Stimulated activated CD8-positive, alpha-beta memory T cell treated with anti-CD3 and anti-CD28 coated beads, Interleukin-4, amount 100 ng/mL, for 1 hour (primary cell): ENCODE measurements at regions not wholly inside any gene's neighbourhood (a gene's known extent, or its start where the extent isn't known, plus 50 kb on each side); places are given as distances from the start of the nearest gene placed in this dataset.

Experiments used
- DNase-seq, 2 donors: peaks; one replicate each; pipeline ENCODE4 v3.0.0-alpha.2; 2020; ENCODE audit warnings: low read depth in 2 of 2, low spot score in 1 of 2

DNA sequence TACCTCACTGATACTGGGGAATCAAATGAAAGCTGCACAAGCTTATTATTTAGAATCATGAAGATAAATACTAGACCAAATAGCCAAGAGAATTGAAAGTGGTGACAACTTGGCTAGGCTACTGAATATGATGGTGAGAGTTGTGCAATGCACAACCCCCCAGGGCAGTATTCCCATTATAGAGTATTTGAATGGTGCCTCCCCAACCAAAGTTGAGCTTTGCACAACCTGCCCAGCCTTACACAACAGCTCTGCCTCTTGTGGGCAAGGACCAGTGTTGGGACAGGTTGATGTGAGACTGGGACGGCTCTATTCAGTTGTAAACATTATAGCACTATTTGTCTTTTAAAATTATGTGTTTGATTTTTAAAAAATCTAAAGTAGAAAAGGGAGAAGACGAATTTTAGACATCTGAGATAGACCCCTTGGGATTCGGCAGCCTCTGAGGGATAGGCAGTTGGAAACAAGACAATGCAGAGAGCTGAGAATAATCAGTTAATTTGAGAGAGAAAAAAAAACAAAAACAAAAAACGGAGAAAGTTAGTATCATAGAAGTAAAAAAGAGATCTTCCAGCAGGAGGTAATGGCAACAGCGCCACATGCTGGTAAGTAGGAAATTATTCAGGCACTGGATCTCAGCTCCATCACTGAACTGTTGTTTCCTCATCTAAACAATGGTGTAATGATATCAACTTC lies 91.0 kb upstream of the KCNA3 start:
- no peak for DNase-seq

DNA sequence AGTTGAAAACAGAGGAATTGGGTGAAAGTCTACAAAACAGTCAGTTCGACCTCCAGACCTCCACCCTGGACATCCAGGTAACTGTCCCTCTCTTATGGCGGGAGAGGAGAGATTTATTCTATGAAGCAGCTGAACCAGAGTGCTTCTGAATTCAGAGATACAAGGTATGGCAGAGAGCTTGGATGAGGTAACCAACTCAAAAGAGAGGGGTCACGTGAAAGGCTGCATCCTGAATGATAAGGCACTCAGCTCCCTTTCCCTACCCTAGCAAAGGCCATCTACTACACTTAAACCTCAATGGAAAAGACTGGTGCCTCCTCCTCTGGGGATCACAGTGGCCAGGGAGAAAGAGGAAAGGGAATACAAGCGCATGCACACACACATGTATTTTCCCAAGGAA lies 88.4 kb upstream of the KCNA3 start:
- no peak for DNase-seq

DNA sequence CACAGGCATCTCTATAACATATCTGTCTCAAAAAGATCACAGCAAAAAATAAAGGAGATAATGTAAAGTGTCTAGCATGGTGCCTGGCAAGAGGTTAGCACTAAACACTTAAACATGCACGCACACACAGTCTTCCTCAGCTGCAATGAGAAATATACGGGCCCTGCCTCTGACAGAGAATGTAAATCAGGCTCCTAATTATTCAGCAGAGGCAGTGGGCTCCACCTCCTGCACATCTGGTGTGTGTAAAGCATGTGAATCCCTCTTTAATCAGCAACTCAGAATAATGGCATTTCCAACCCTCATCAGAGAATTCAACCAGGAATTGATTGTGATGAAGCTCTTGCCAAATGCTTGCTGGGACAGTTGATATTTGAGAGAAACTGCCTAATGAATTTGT lies 85.6 kb upstream of the KCNA3 start:
- DNase-seq = no peak

DNA sequence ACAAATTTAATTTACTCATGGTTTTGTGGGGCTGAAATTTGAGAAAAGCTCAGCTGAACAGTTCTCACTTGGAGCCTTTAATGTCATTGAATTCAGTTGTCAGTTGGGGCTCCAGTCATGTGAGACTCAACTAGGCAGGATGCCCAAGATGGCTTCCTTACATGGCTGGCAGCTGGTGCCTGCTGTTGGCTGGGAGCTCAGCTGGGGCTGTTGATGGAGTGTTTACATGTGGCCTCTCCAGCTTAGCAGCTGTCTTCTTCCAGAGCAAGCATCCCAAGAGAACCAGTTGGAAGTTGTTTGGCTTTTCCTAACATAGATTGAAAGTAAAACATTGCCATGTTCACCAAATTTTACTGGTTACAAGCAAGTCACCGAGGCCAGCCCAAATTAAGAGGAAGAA lies 81.8 kb upstream of the KCNA3 start:
- DNase-seq = no peak

DNA sequence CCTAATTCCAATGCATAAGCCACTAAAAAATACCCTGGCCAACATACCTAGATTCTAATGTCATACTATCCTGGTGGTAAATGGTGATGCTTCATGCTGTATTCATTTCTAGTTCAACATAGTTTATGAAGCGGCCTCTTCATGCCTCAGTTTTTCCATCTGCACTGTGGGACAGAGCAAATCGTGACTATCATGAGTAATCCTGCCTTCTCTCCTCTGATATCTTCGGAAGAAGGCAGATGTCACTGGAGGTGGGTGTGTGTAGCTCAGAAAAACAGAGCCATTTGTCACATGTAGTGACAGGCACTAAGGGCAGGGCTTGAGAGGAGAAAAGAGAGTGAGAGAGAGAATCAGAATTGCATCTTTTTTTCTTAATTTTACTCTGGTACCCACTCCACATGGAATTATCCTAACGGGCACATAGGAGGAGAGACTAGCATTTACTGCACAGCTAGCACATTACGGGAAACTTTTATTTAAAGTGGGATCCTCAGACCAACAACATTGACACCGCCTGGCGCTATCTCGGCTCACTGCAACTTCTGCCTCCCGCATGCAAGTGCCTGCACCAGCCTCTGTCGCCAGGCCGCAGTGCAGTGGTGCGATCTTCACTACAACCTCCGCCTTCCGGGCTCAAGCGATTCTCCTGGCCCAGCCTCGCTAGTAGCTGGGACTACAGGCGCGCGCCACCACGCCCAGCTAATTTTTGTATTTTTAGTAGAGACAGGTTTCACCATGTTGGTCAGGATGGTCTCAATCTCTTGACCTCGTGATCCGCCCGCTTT lies 78.4 kb upstream of the KCNA3 start:
- no peak for DNase-seq

DNA sequence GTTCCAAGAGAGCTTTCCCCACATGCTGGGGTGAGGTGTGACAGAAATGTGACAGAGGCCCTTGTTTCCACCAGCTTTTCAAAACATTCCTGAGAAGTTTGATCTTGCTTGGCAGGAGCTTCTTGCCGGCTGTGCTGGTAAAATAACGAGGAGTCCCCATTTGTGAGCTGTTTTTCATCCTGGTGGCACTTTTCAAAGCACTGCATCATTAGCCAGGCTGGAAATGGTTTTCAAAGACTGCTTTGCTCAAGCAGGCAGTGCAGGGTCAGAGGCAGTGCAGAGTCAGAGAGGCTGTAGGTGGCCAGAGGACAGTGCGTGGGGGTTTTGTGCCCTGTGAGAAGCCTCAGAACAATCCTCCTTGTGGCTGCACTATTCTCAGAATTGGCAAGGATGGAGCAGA lies 75.8 kb upstream of the KCNA3 start:
- no peak for DNase-seq

DNA sequence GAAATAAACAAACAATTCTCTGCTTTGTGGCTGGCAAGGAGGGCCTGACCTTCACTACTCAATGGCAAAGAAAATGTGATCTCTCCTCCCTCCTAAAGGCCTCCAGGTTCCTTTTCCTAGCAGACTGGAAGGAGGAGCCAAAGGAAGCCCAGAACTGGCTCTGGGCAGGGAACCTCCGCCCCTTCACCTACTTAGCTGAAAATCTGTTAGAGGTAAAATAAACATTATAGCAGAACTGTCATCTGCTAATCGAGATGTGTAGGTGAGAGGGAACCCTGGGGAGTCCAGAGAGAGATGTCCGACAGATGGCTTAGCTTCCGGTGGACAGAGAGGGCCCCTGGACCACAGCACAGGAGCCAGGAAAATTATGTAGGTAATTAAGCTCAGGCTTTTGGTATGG lies 75.2 kb upstream of the KCNA3 start:
- no peak for DNase-seq

DNA sequence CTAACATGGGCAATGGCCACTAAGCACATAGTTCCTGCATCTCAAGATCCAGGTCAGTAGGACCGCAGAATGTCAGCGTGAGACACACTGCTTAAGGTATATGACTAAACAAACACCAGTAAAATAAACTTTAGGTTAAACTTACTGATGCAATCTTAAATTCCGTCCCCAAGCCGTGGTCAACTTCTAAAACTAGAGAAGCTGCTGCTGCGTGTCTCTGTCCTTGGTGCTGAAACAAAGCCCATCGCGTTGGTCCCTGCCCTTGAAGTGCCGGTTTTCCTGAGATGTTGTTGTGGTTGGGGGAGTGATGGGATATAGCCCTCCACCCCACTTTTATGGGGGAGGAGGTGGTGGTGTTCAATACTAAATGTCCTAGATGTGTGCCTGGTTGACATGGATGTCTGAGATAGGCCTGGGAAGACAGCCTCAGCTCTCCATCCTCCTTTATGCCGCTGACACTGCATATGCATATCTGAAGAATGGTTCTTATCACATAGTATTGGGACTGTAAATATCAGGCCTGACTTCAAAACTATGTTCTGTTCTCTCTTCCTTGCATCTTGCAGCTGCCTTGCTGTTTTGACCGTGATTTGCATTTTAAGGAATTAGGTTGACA lies 72.0 kb upstream of the KCNA3 start:
- DNase-seq = peak; percentile 9 to 34

DNA sequence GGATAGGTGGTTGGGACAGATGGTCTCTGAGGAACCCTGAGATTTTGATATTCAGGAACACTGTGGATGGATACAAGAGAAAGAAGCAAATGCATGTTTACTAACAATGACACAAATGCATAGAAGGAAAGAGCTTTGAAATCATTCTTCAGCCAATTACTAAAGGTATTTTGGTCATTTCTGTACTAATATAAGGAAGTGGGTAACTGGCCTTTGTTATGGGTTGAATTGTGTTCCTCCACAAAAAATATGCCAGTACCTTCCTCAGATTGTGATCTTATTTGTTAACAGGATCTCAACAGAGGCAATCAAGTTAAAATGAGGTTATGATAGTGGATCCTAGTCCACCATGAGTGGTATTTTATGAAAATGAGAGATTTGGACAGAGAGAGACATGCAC lies 68.7 kb upstream of the KCNA3 start:
- no peak for DNase-seq

- DNase-seq = no peak
Measured at GRCh38 chr1:110736900-110737605, 62.3 kb upstream of the KCNA3 start.

DNA sequence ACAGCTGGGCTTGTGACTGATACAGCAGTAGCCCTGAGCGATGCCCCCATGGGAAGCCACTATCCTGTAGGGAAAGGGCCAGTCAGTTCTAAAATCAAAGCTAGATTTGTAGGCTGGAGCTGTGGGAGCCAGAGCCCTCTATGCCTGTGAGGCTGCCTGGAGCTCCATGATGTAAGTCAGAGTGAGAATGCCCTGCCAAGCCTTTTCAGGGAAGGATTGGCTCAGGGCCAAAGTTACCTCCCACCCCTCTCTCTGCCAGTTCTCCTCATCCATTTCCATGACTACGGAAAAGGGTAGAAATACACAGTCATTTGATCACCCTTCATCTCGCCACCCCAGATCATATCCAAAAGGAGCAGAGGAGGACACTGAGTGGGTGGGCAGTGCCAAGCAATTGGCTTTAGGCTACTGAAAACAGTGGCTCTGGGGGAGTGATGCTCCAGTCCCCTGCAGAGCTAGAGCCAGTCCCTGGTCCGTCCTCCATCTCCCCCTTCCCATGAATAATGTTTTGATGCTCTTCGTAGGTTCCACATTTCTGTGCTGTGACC lies 59.5 kb upstream of the KCNA3 start:
- no peak for DNase-seq

GRCh38 chr1:110731529-110731928 lies 56.8 kb upstream of the KCNA3 start:
- DNase-seq = no peak

DNA sequence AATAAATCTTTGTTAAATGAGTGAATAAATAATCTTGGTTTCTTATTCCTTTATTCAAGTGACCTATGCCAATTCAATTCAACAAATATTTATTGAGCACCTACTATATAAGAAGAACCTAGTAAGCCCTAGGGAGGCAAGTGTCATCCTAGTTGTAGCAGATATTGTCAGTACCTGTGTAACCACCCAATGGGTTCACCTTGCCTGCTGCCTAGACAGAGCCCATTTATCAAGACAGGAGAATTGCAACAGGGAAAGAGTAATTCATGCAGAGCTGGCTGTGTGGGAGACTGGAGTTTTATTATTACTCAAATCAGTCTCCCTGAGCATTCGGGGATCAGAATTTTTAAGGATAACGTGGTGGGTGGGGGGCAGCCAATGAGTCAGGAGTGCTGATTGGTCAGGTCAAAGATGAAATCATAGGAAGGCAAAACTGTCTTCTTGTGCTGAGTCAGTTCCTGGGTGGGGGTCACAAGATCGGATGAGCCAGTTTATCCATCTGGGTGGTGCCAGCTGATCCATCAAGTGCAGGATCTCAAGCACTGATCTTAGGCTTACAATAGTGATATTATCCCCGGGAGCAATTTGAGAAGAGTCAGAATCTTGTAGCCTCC lies 53.8 kb upstream of the KCNA3 start:
- DNase-seq = no peak

GRCh38 chr1:110727246-110727645 lies 52.5 kb upstream of the KCNA3 start:
- no peak for DNase-seq

GRCh38 chr1:110726755-110727154 lies 52.0 kb upstream of the KCNA3 start:
- no peak for DNase-seq
